Neural crest cell (in vitro differentiated cells): ENCODE measurements at regions not wholly inside any gene's neighbourhood (a gene's known extent, or its start where the extent isn't known, plus 50 kb on each side); places are given as distances from the start of the nearest gene placed in this dataset.

Source experiments
- DNase-seq: peaks from one replicate; pipeline ENCODE4 v3.0.0; 2021; ENCODE audit warnings: low read depth, mixed read lengths, low spot score
- H3K27ac Mint-ChIP-seq: one replicate; pipeline ENCODE4 v1.8.0; 2021; ENCODE audit warnings: mild to moderate bottlenecking, mixed read lengths; ENCODE audit not compliant: unreplicated experiment
- H3K27me3 Mint-ChIP-seq: 2 replicates; pipeline ENCODE4 v1.8.0; 2021; ENCODE audit warnings: low read depth, mild to moderate bottlenecking, mixed read lengths
- H3K36me3 Mint-ChIP-seq: 2 replicates; pipeline ENCODE4 v1.8.0; 2021; ENCODE audit warnings: low read depth, mild to moderate bottlenecking, mixed read lengths
- H3K4me1 Mint-ChIP-seq: 2 replicates; pipeline ENCODE4 v1.8.0; 2021; ENCODE audit warnings: mixed read lengths
- H3K4me3 Mint-ChIP-seq: one replicate; pipeline ENCODE4 v1.8.0; 2021; ENCODE audit warnings: mild to moderate bottlenecking, mixed read lengths
- H3K9me3 Mint-ChIP-seq: 2 replicates; pipeline ENCODE4 v1.8.0; 2021; ENCODE audit warnings: mixed read lengths
- CTCF ChIP-seq: fragments of 200-600 bp; sonication (generic); conservative IDR thresholded peaks from 2 replicates; pipeline ENCODE4 v1.5.0; 2021; ENCODE audit warnings: antibody characterized with exemption, mild to moderate bottlenecking

GRCh38 chr7:97466999-97467740 lies 264.7 kb upstream of the TAC1 start:
- no peak for TF ChIP-seq CTCF
- H3K4me1 Mint-ChIP-seq: peaks cover 4% of the 10 kb centered on the region
- H3K27ac Mint-ChIP-seq: no peak overlapping the region
- peaks cover 18% of the 10 kb centered on the region for H3K27me3 Mint-ChIP-seq
- H3K36me3 Mint-ChIP-seq: no peaks in the 10 kb centered on the region
- no peaks in the 10 kb centered on the region for H3K9me3 Mint-ChIP-seq
- DNase-seq: no peak
- no peak overlapping the region for H3K4me3 Mint-ChIP-seq

- no peaks in the 10 kb centered on the region for H3K9me3 Mint-ChIP-seq
- H3K4me3 Mint-ChIP-seq: no peak overlapping the region
- no peaks in the 10 kb centered on the region for H3K36me3 Mint-ChIP-seq
- no peak for DNase-seq
- H3K4me1 Mint-ChIP-seq: peaks cover 4% of the 10 kb centered on the region
- TF ChIP-seq CTCF: no peak
- peaks cover 18% of the 10 kb centered on the region for H3K27me3 Mint-ChIP-seq
- H3K27ac Mint-ChIP-seq: no peak overlapping the region
Observed at GRCh38 chr7:97468493-97468892, 263.4 kb upstream of the TAC1 start.

- TF ChIP-seq CTCF: no peak
- Mint-ChIP-seq H3K27ac (no peak overlapping the region), H3K4me3 (no peak overlapping the region), H3K27me3 (peaks cover 21% of the 10 kb centered on the region), H3K9me3 (no peaks in the 10 kb centered on the region), H3K4me1 (peaks cover 4% of the 10 kb centered on the region), H3K36me3 (no peaks in the 10 kb centered on the region)
- no peak for DNase-seq
Observed at GRCh38 chr7:97470726-97471125, 261.2 kb upstream of the TAC1 start.

- no peak overlapping the region for H3K4me3 Mint-ChIP-seq
- no peaks in the 10 kb centered on the region for H3K9me3 Mint-ChIP-seq
- peaks cover 21% of the 10 kb centered on the region for H3K27me3 Mint-ChIP-seq
- DNase-seq: no peak
- no peak overlapping the region for H3K27ac Mint-ChIP-seq
- no peaks in the 10 kb centered on the region for H3K36me3 Mint-ChIP-seq
- TF ChIP-seq CTCF: no peak
- no peaks in the 10 kb centered on the region for H3K4me1 Mint-ChIP-seq
Observed at GRCh38 chr7:97471491-97471890, 260.4 kb upstream of the TAC1 start.

- Mint-ChIP-seq H3K4me3 (no peak overlapping the region), H3K27ac (no peak overlapping the region), H3K36me3 (no peaks in the 10 kb centered on the region), H3K27me3 (no peaks in the 10 kb centered on the region), H3K4me1 (peaks cover 15% of the 10 kb centered on the region), H3K9me3 (peaks cover 3% of the 10 kb centered on the region)
- no peak for DNase-seq
- no peak for TF ChIP-seq CTCF
Observed at GRCh38 chr7:97479740-97480290, 252.1 kb upstream of the TAC1 start.
